T47D (cell line): ENCODE measurements at regions not wholly inside any gene's neighbourhood (a gene's known extent, or its start where the extent isn't known, plus 50 kb on each side); places are given as distances from the start of the nearest gene placed in this dataset.

ENCODE experiments used
- DNase-seq, 2 experiments: peaks; one replicate each; pipeline versions ENCODE4 v3.0.0 to v3.0.0-alpha.2; 2011 to 2012; ENCODE audit warnings: low read depth in 1 of 2, low spot score in 1 of 2
- JUND ChIP-seq: IDR thresholded peaks from 2 replicates; pipeline ENCODE4 v1.6.1; 2012; ENCODE audit warnings: low read depth
- in situ Hi-C: cut with HindIII; loops from 2 replicates; pipeline ENCODE4 v1.10.0; 2016; ENCODE audit warnings: low sequenced_read_pairs, low pct_unique_long_range_greater_than_20kb

DNA sequence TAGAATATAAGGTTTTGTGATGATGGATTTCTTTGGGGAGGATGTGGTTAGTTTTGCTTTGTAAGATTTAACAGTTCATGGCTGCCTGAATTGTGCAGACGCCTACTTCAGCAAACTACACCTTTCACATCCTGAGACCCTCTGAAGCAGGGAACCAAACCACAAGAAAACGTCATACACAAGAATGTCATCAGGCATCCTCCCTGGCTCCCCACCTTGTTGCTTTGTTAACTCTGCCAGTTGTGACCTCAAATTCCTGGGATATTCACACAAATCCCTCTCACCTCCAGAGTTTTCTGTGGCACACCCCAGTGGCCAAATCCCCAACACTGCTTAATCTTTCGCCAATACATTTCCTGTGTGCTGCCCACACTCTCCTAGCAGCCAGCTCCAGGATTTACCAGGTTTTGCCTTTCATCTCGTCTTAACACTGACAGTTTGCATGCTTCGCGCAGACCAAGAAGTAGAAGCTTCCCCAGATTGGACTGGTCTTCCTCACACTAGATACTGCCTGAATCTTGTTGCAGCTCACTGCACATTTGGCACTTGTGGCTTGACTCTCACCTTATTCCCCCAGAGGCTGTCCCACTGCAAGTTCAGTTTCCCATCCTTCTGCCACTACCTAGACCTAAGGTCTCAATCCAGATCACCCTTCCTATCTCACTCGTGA, 51.1 kb upstream of the CTTNBP2NL start:
- DNase-seq = no peak
- no peak for TF ChIP-seq JUND
- in situ Hi-C loops = no loop called here
